ENCODE measurements at regions not wholly inside any gene's neighbourhood (a gene's known extent, or its start where the extent isn't known, plus 50 kb on each side); places are given as distances from the start of the nearest gene placed in this dataset.

GRCh38 chr1:184197831-184198230, 146.3 kb downstream of the TSEN15 start:
- no peaks in the 10 kb centered on the region for H3K27me3 ChIP-seq
- WGBS, 4 donors, result 95 to 97% (median 96%) methylated on average over 7 of the region's 7 CpGs
- H3K36me3 ChIP-seq, result no peaks in the 10 kb centered on the region
- ATAC-seq (no peak), DNase-seq (no peak)
- no peaks in the 10 kb centered on the region for H3K9me3 ChIP-seq
- intact Hi-C loops (cut with DNase I), result no loop called here
- peaks cover 0 to 16% (median 3%) of the 10 kb centered on the region in 12 donors for H3K4me1 ChIP-seq
- no peak overlapping the region for H3K4me3 ChIP-seq
- TF ChIP-seq CTCF (IDR thresholded peaks at IDR 0.05) (no peak), POLR2A (IDR thresholded peaks at IDR 0.05) (no peak)
- H3K27ac ChIP-seq, result no peak overlapping the region

GRCh38 chr1:184199036-184199435, 147.5 kb downstream of the TSEN15 start:
- no peak for TF ChIP-seq POLR2A (IDR thresholded peaks at IDR 0.05)
- TF ChIP-seq CTCF (IDR thresholded peaks at IDR 0.05), result no peak
- Histone ChIP-seq H3K27me3 (no peaks in the 10 kb centered on the region), H3K36me3 (no peaks in the 10 kb centered on the region), H3K4me3 (no peak overlapping the region), H3K4me1 (peaks cover 0 to 8% (median 1%) of the 10 kb centered on the region in 12 donors), H3K9me3 (no peaks in the 10 kb centered on the region), H3K27ac (no peak overlapping the region)
- intact Hi-C loops (cut with DNase I), result no loop called here
- ATAC-seq (no peak), DNase-seq (no peak)
- WGBS, 4 donors, result 87 to 94% (median 92%) methylated on average over 1 of the region's 1 CpG

GRCh38 chr1:184199438-184200085, 148.0 kb downstream of the TSEN15 start:
- Histone ChIP-seq H3K27ac (no peak overlapping the region), H3K36me3 (no peaks in the 10 kb centered on the region), H3K9me3 (no peaks in the 10 kb centered on the region), H3K27me3 (no peaks in the 10 kb centered on the region), H3K4me1 (peaks cover 0 to 3% (median 0%) of the 10 kb centered on the region in 12 donors), H3K4me3 (no peak overlapping the region)
- DNase-seq (no peak), ATAC-seq (no peak)
- intact Hi-C loops (cut with DNase I), result loop anchor here in 1 of 10 donors (10.0 kb wide), 1 partner anchor 45 kb away; no protein-coding TSS in a partner anchor
- WGBS, 4 donors, result 73 to 78% (median 74%) methylated on average over 3 to 4 of the region's 4 CpGs
- TF ChIP-seq CTCF (IDR thresholded peaks at IDR 0.05) (no peak), POLR2A (IDR thresholded peaks at IDR 0.05) (no peak)

- H3K27ac ChIP-seq, result no peak overlapping the region
- ATAC-seq (no peak), DNase-seq (no peak)
- no peak for TF ChIP-seq POLR2A (IDR thresholded peaks at IDR 0.05)
- no peak for TF ChIP-seq CTCF (IDR thresholded peaks at IDR 0.05)
- no peaks in the 10 kb centered on the region for H3K36me3 ChIP-seq
- peaks cover 0 to 20% (median 0%) of the 10 kb centered on the region in 12 donors for H3K4me1 ChIP-seq
- no peaks in the 10 kb centered on the region for H3K9me3 ChIP-seq
- 85 to 95% (median 91%) methylated on average over 2 of the region's 2 CpGs for WGBS, 4 donors
- H3K4me3 ChIP-seq, result no peak overlapping the region
- no peaks in the 10 kb centered on the region for H3K27me3 ChIP-seq
- intact Hi-C loops (cut with DNase I), result loop anchor here in 1 of 10 donors (10.0 kb wide), 1 partner anchor 54 kb away; no protein-coding TSS in a partner anchor
Measured at GRCh38 chr1:184208622-184209021, 157.1 kb downstream of the TSEN15 start.

All from heart left ventricle (tissue), 16 donors.